HFF-Myc (cell line): ENCODE measurements at regions not wholly inside any gene's neighbourhood (a gene's known extent, or its start where the extent isn't known, plus 50 kb on each side); places are given as distances from the start of the nearest gene placed in this dataset.

Source experiments
- DNase-seq: peaks from one replicate; pipeline ENCODE4 v3.0.0-alpha.2; 2011; ENCODE audit warnings: low read depth; ENCODE audit errors: extremely low read depth
- H3K4me3 ChIP-seq: replicated peaks from 2 replicates; pipeline ENCODE4 v1.5.1; 2011; ENCODE audit warnings: low read depth, mild to moderate bottlenecking, control low read depth, low read length
- TF ChIP-seq, protein P1 (sequence below): IDR thresholded peaks from 2 replicates; pipeline ENCODE4 v1.5.1; 2012; ENCODE audit warnings: mild to moderate bottlenecking, low read depth, low read length, control low read depth; ENCODE audit errors: missing control alignments

GRCh38 chr7:113456533-113456932 lies 338.2 kb upstream of the SMIM30 start:
- TF ChIP-seq, protein P1, sequence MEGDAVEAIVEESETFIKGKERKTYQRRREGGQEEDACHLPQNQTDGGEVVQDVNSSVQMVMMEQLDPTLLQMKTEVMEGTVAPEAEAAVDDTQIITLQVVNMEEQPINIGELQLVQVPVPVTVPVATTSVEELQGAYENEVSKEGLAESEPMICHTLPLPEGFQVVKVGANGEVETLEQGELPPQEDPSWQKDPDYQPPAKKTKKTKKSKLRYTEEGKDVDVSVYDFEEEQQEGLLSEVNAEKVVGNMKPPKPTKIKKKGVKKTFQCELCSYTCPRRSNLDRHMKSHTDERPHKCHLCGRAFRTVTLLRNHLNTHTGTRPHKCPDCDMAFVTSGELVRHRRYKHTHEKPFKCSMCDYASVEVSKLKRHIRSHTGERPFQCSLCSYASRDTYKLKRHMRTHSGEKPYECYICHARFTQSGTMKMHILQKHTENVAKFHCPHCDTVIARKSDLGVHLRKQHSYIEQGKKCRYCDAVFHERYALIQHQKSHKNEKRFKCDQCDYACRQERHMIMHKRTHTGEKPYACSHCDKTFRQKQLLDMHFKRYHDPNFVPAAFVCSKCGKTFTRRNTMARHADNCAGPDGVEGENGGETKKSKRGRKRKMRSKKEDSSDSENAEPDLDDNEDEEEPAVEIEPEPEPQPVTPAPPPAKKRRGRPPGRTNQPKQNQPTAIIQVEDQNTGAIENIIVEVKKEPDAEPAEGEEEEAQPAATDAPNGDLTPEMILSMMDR, result no peak
- no peak overlapping the region for H3K4me3 ChIP-seq
- DNase-seq, result no peak

DNA sequence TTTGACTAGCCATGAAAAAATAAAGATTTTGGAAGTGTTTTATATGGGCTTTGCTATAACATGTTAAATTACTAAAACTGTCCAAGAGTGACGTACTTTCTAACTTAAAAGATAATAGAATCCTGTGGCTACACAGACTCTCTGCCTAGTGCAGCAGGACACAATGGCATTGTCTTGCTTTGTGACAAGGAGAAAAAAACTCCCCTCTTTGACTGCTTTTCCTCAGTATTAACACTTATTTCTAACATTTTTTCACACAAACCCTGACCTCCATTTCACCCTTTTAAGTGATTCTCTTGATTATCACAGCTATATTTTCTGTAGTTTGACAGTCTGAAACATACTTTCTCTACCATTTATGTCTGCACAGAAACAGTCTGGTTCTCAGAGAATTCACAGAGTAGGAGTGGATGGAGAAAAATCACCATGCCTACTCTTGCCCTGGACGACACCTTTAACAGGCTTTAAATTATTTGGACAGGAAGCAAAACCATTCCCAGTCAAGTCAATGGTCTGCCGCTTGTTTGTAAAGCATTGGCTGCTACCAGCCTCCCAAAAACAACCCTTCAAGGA lies 336.3 kb upstream of the SMIM30 start:
- TF ChIP-seq, protein P1, result no peak
- H3K4me3 ChIP-seq, result no peak overlapping the region
- DNase-seq, result no peak

GRCh38 chr7:113452245-113452644 lies 333.9 kb upstream of the SMIM30 start:
- no peak for DNase-seq
- no peak overlapping the region for H3K4me3 ChIP-seq
- TF ChIP-seq, protein P1, result no peak

GRCh38 chr7:113446791-113447190 lies 328.4 kb upstream of the SMIM30 start:
- H3K4me3 ChIP-seq, result no peak overlapping the region
- TF ChIP-seq, protein P1, result no peak
- no peak for DNase-seq

DNA sequence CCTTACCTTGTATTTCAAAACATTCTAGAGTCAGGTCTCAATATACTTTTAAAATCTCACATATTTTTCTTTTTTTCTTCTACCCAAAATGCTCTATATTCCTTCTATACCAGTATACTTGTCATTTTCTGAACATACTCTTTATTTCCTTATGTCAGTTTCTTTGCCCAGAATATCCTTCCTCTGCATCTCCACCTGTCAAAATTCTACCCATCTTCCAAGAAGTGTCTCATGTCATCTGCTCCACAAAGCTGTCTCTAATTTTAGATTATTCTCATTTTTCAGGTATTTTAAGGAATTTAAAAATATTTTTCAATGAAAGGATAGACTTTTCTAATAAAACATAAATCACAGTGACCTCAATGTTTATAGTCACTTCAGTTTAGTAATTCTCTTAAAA lies 328.0 kb upstream of the SMIM30 start:
- TF ChIP-seq, protein P1, result no peak
- no peak for DNase-seq
- H3K4me3 ChIP-seq, result no peak overlapping the region

- TF ChIP-seq, protein P1, result no peak
- H3K4me3 ChIP-seq, result no peak overlapping the region
- no peak for DNase-seq
Observed at GRCh38 chr7:113444261-113444660, 325.9 kb upstream of the SMIM30 start.

DNA sequence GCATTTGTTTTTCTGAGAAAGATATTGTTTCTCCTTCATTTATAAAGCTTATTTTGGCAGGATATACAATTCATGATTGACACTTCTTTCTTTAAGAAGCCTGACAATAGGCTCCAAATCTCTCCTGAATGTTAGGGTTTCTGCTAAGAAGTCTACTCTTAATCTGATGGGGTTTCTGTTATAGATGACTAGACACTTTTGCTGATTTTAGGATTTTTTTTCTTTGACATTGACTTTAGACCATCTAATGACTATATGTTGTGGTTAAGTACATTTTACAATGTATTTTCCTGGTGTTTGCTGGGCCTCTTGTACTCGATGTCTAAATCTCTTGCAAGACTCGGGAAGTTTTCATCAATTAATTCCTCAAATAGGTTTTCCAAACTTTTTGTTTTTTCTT lies 321.8 kb upstream of the SMIM30 start:
- DNase-seq, result no peak
- no peak overlapping the region for H3K4me3 ChIP-seq
- TF ChIP-seq, protein P1, result no peak
